GM12874 (cell line): ENCODE measurements at regions not wholly inside any gene's neighbourhood (a gene's known extent, or its start where the extent isn't known, plus 50 kb on each side); places are given as distances from the start of the nearest gene placed in this dataset.
A peak's percentile ranks its signal among the peaks of the same experiment; 100 is the strongest.

Experiments
- TF ChIP-seq, protein P1 (sequence below): IDR thresholded peaks from 2 replicates; pipeline ENCODE4 v1.5.1; 2011; ENCODE audit warnings: low read depth, mild to moderate bottlenecking, control low read depth, low read length, moderate library complexity; ENCODE audit not compliant: insufficient read depth

DNA sequence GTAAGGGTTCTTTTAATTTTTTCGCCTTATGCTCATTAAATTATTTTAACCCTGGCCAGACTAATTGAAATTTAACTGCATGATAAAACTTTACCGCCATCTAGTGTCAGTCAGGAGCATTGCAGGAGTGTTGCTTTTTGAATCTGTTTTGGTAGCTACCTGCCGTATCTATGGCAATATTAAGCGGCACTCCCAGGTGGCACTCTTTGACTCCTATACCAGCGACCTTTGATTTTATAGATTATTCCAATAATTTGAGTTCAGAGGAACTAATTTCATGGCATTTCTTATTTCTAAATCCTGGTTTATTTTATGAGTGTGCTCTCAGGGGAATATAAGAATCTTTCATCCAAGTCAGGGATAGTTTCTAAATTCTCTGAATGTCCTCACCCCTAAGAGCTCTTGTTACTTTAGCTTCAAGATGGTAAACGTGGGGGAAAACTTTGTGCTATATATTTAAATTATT lies 198.9 kb downstream of the REEP3 start:
- TF ChIP-seq, protein P1, sequence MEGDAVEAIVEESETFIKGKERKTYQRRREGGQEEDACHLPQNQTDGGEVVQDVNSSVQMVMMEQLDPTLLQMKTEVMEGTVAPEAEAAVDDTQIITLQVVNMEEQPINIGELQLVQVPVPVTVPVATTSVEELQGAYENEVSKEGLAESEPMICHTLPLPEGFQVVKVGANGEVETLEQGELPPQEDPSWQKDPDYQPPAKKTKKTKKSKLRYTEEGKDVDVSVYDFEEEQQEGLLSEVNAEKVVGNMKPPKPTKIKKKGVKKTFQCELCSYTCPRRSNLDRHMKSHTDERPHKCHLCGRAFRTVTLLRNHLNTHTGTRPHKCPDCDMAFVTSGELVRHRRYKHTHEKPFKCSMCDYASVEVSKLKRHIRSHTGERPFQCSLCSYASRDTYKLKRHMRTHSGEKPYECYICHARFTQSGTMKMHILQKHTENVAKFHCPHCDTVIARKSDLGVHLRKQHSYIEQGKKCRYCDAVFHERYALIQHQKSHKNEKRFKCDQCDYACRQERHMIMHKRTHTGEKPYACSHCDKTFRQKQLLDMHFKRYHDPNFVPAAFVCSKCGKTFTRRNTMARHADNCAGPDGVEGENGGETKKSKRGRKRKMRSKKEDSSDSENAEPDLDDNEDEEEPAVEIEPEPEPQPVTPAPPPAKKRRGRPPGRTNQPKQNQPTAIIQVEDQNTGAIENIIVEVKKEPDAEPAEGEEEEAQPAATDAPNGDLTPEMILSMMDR, result peak; percentile 77

DNA sequence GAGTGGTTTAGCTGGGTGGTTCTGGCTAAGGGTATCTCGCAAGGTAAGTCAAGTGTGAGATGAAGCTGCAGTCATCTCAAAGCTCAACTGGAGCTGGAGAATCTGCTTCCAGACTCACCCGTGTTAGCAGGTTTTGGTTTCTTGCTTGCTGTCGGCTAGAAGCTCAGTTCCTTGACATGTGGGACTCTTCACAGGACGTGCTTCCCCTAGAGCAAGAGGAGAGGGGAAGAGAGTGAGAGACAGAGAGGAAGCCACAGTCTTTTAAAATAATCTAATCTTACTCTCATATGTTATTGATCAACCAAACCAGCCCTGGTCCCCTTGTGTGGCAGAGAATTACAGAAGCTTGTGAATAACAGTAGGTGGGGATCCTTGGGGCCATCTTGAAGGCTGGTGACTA lies 199.5 kb downstream of the REEP3 start:
- TF ChIP-seq, protein P1, result no peak

DNA sequence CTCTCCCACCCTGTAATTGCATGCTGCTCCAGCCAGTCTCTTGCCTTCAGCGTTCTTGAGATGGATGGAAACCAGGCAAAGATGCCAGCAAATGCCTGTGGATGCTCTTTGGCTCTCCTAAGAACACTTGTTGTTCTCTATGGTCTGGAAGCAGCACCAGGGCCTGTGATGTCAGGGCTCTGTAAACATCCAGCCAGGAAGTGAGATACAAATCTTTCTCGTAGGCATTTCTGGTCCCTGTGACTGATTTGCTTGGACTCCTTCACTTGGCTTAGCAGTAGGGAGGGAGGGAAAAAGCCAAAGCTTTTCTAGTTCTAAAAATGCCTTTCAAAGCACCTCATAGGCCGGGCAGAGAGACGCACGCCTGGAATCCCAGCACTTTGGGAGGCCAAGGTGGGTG lies 201.3 kb downstream of the REEP3 start:
- TF ChIP-seq, protein P1, result no peak

DNA sequence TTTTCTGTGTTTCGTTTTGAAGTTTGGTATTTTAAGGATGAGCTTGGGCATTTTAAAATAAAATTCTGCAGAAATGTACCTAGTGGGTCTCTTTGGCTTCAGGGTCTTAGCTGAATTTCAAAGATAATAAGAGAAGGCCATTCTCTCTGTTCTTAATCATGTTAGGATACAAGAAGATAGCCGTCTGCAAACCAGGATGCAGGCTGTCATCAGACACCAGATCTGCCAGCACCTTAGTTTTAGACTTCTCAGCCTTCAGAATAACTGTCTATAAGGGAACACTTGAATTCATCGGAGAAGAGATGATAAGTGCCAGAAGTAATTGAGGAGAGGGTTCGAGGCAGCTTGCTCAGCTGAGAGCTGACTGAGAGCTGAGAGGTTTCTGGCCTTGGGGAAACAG lies 202.1 kb downstream of the REEP3 start:
- TF ChIP-seq, protein P1, result no peak

DNA sequence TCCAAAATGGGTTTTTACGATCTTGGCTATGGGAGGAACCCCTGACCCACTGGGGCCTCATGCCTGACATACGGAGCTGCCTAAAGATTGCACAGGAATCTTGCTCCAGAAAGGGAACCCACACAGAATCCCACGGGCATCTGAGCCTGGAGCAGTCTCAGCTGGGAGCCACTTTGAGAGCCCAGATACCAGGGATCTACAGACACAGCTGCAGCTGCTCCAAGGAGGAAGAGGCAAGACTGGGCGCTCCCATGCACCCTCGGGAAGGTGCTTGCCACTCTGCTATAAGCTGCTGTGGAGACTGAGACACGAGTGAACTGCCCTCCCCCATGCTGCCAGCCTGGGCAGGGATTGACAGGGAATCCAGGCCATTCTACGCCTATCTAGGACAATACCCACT lies 202.5 kb downstream of the REEP3 start:
- TF ChIP-seq, protein P1, result no peak

DNA sequence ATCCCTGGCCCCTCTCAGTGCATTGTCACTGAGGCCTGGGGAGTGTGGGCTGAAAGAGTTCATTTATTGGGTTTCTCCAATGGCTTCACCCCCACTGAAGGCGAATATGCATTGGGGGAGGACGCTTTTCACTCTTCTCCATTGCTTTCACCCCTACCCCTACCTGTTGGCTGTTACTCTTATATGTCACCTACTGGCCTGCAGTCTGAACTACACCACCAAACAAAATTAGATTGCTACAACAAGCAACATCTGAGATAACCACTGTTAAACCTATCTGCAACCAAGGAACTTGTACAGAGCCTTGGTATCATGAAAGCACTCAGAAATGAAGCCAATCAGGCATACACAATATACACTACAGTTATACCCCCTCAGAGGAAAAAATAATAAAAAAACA lies 203.7 kb downstream of the REEP3 start:
- TF ChIP-seq, protein P1, result 0 out of 2 replicates have a peak, but pooled peaks have one; percentile 17

DNA sequence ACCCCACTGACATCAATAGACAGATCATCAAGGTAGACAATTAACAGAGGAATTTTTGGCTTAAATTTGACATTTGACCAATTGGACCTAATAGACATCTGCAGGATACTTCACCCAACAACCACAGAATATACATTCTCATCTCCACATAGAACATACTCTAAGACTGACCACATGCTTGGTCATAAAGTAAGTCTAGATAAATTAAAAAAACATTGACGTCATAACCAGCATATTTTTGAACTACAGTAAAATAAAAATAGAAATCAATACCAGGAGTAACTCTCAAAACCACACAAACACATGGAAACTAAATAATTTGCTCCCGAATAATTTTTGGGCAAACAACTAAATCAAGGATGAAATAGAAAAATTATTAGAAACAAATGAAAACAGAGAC lies 205.7 kb downstream of the REEP3 start:
- TF ChIP-seq, protein P1, result no peak
